ENCODE measurements at regions not wholly inside any gene's neighbourhood (a gene's known extent, or its start where the extent isn't known, plus 50 kb on each side); places are given as distances from the start of the nearest gene placed in this dataset.

DNA sequence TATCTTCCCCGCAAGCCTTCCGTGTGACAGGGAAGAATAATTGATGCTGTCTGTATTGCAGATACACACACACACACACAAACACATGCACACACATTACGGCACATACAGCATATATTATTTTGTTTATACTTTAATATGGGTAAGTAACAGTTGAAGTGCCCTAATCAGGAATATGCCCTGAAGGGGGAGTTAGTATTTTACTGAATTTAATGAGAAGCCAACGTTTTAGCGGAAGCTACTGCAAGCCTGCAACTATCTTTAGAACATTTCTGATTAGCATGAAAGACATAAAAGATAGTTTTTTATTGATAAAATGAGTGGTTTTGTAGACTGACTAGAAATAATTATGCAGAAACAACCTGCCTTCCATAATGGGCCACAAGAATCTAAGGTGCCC is 296.6 kb upstream of the SLCO3A1 start:
- no peak for TF ChIP-seq POLR2A (IDR thresholded peaks at IDR 0.05)
- TF ChIP-seq, protein P1, sequence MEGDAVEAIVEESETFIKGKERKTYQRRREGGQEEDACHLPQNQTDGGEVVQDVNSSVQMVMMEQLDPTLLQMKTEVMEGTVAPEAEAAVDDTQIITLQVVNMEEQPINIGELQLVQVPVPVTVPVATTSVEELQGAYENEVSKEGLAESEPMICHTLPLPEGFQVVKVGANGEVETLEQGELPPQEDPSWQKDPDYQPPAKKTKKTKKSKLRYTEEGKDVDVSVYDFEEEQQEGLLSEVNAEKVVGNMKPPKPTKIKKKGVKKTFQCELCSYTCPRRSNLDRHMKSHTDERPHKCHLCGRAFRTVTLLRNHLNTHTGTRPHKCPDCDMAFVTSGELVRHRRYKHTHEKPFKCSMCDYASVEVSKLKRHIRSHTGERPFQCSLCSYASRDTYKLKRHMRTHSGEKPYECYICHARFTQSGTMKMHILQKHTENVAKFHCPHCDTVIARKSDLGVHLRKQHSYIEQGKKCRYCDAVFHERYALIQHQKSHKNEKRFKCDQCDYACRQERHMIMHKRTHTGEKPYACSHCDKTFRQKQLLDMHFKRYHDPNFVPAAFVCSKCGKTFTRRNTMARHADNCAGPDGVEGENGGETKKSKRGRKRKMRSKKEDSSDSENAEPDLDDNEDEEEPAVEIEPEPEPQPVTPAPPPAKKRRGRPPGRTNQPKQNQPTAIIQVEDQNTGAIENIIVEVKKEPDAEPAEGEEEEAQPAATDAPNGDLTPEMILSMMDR (IDR thresholded peaks at IDR 0.05), result no peak

Measured in heart left ventricle (tissue), 13 donors.